ENCODE measurements at regions not wholly inside any gene's neighbourhood (a gene's known extent, or its start where the extent isn't known, plus 50 kb on each side); places are given as distances from the start of the nearest gene placed in this dataset.

DNA sequence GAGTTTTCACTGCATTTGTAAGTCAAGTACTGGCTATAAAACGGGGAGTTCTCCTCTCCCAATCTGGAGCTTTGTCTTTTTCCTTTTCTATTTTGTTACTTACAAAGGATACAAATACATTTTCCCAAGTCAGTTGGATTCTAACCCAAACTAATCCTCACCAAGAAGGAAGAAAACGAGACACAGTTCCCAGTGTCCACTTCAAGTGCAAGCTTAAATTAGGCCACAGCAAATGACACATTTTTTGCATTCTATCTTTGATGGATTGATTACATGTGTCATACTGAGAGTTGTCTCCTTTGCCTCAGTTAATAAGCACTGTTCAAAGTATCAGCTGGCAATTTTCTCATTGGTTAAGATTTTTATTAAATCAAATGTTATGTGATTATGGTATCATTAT is 296.7 kb upstream of the ANO5 start:
- Histone ChIP-seq H3K4me1 (no peaks in the 10 kb centered on the region), H3K9me3 (no peaks in the 10 kb centered on the region), H3K27ac (no peak overlapping the region), H3K36me3 (no peaks in the 10 kb centered on the region), H3K4me3 (no peak overlapping the region), H3K27me3 (no peaks in the 10 kb centered on the region)
- no peak for DNase-seq
- no peak for TF ChIP-seq CTCF (IDR thresholded peaks at IDR 0.05)
- intact Hi-C loops (cut with DNase I; ENCODE audit: low total_unique reads) = no loop called here

- H3K9me3 ChIP-seq = no peaks in the 10 kb centered on the region
- DNase-seq = no peak
- intact Hi-C loops (cut with DNase I; ENCODE audit: low total_unique reads) = no loop called here
- no peaks in the 10 kb centered on the region for H3K27me3 ChIP-seq
- no peak overlapping the region for H3K4me3 ChIP-seq
- no peak for TF ChIP-seq CTCF (IDR thresholded peaks at IDR 0.05)
- no peaks in the 10 kb centered on the region for H3K36me3 ChIP-seq
- no peak overlapping the region for H3K27ac ChIP-seq
- H3K4me1 ChIP-seq = no peaks in the 10 kb centered on the region
Observed at GRCh38 chr11:21896746-21897602, 295.9 kb upstream of the ANO5 start.

GRCh38 chr11:21897752-21898151 is 295.1 kb upstream of the ANO5 start:
- H3K36me3 ChIP-seq = no peaks in the 10 kb centered on the region
- intact Hi-C loops (cut with DNase I; ENCODE audit: low total_unique reads) = no loop called here
- no peak overlapping the region for H3K27ac ChIP-seq
- H3K9me3 ChIP-seq = no peaks in the 10 kb centered on the region
- no peak for DNase-seq
- H3K27me3 ChIP-seq = no peaks in the 10 kb centered on the region
- no peaks in the 10 kb centered on the region for H3K4me1 ChIP-seq
- TF ChIP-seq CTCF (IDR thresholded peaks at IDR 0.05) = no peak
- no peak overlapping the region for H3K4me3 ChIP-seq

DNA sequence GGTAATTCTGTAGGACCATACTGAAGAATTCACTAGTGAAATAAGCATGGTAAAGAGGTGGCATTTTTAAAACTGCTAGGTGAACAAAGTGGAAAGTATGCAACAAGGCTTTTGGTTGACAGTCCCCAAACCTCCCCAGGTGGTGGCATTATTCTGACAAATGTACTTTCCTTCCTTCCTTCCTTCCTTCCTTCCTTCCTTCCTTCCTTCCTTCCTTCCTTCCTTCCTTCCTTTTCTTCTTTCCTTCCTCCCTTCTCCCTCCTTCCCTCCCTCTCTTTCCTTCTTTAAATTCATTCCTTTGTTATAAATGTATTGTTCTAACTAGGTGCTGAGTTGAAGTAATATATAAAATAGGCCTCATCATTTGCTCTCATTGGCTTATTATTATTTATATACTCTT is 284.7 kb upstream of the ANO5 start:
- no peak for DNase-seq
- Histone ChIP-seq H3K4me1 (no peaks in the 10 kb centered on the region), H3K4me3 (no peak overlapping the region), H3K9me3 (no peaks in the 10 kb centered on the region), H3K36me3 (no peaks in the 10 kb centered on the region), H3K27ac (no peak overlapping the region), H3K27me3 (no peaks in the 10 kb centered on the region)
- no peak for TF ChIP-seq CTCF (IDR thresholded peaks at IDR 0.05)
- intact Hi-C loops (cut with DNase I; ENCODE audit: low total_unique reads) = no loop called here

DNA sequence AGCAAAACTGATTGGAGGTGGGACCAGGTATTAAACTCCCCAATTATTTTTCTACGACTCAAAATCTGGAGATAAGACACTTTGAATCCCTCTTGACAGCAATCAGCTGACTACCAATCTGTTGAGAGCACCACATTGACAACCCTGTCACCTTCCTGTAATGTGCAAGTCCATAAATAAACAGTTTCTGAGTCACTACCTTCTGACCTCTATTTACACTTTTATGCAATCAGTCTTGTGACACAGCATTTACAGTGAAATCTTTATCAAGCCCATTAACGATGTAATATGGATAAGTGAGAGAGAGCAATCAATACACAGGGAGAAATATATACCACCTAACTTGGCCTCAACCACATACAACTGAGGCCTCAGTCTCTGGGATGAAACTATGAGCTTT is 283.7 kb upstream of the ANO5 start:
- Histone ChIP-seq H3K4me3 (no peak overlapping the region), H3K27ac (no peak overlapping the region), H3K27me3 (no peaks in the 10 kb centered on the region), H3K4me1 (no peaks in the 10 kb centered on the region), H3K9me3 (no peaks in the 10 kb centered on the region), H3K36me3 (no peaks in the 10 kb centered on the region)
- intact Hi-C loops (cut with DNase I; ENCODE audit: low total_unique reads) = no loop called here
- no peak for DNase-seq
- TF ChIP-seq CTCF (IDR thresholded peaks at IDR 0.05) = no peak

Data from tibial artery (tissue), 4 donors.